SK-N-MC (cell line): ENCODE measurements at regions not wholly inside any gene's neighbourhood (a gene's known extent, or its start where the extent isn't known, plus 50 kb on each side); places are given as distances from the start of the nearest gene placed in this dataset.

Experiments
- EZH2 ChIP-seq: fragments of 200-600 bp; sonication (generic); IDR thresholded peaks from one replicate; pipeline ENCODE4 v1.6.1; 2017; ENCODE audit warnings: antibody characterized with exemption
- FOXP2 ChIP-seq: optimal IDR thresholded peaks from 2 replicates; pipeline ENCODE3; 2011; ENCODE audit warnings: mild to moderate bottlenecking, moderate library complexity; ENCODE audit not compliant: insufficient read depth; ENCODE audit errors: extremely low read length, control extremely low read depth
- POLR2AphosphoS5 ChIP-seq: IDR thresholded peaks from 2 replicates; pipeline ENCODE4 v1.6.1; 2012; ENCODE audit warnings: mild to moderate bottlenecking, low read depth, low read length, borderline replicate concordance

DNA sequence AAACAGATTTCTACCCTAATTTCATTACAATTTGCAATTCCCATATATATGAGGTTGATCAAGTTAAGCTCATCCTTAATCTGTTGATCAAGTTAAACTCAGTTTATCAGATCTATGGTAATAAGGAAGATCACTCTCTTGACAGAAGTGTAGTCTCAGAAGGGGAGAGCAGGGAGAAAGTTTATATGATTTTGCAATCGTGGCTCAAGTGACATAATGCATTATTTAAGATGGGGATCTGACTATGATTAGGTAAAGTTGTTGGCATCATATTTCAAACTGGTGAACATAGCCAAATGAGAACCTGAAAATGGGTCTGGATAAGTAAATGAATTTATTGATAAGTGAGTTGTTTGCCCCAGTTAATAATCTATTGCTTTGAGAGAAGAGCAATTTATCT is 995.3 kb downstream of the OTOL1 start:
- TF ChIP-seq POLR2AphosphoS5, result no peak
- no peak for TF ChIP-seq EZH2
- TF ChIP-seq FOXP2, result no peak
